WTC11 (cell line): ENCODE measurements at regions not wholly inside any gene's neighbourhood (a gene's known extent, or its start where the extent isn't known, plus 50 kb on each side); places are given as distances from the start of the nearest gene placed in this dataset.

Source experiments
- ATAC-seq: fragments of 200-7000 bp; cut with Tn5 transposase; 2 replicates; pipeline ENCODE4 v1.10.0; 2021; ENCODE audit warnings: mild to moderate bottlenecking, moderate library complexity
- CTCF ChIA-PET: fragments of 300-600 bp; sonication (Branson Sonifier 250); formaldehyde crosslinking; loops from one replicate; lab custom pipeline; 2021; ENCODE audit warnings: antibody characterized with exemption; lab: Charles Lee
- POLR2A ChIA-PET: fragments of 350-600 bp; sonication (Branson Sonifier 250); formaldehyde crosslinking; loops from one replicate; lab custom pipeline; 2021; ENCODE audit warnings: antibody characterized with exemption; lab: Charles Lee
- DNase-seq: peaks from one replicate; pipeline ENCODE4 v3.0.0; 2021; ENCODE audit warnings: low spot score
- H3K27ac Mint-ChIP-seq: 2 replicates; pipeline ENCODE4 v1.8.0; 2021; ENCODE audit warnings: mixed read lengths
- H3K27me3 Mint-ChIP-seq: 2 replicates; pipeline ENCODE4 v1.8.0; 2021; ENCODE audit warnings: low read depth, mild to moderate bottlenecking, moderate library complexity, mixed read lengths
- H3K36me3 Mint-ChIP-seq: 2 replicates; pipeline ENCODE4 v1.8.0; 2021; ENCODE audit warnings: mixed read lengths
- H3K4me1 Mint-ChIP-seq: 2 replicates; pipeline ENCODE4 v1.8.0; 2022; ENCODE audit warnings: mixed read lengths
- H3K4me3 Mint-ChIP-seq: 2 replicates; pipeline ENCODE4 v1.8.0; 2021; ENCODE audit warnings: mild to moderate bottlenecking, moderate library complexity, mixed read lengths
- H3K9me3 Mint-ChIP-seq: 2 replicates; pipeline ENCODE4 v1.8.0; 2021; ENCODE audit warnings: mixed read lengths
- CDX4 ChIP-seq: fragments of 250-450 bp; sonication (Bioruptor Pico); IDR thresholded peaks from 2 replicates; pipeline ENCODE4 v1.9.0; 2021; ENCODE audit warnings: moderate library complexity, mild to moderate bottlenecking, inconsistent platforms, borderline replicate concordance
- ERG ChIP-seq: fragments of 250-450 bp; sonication (Bioruptor Pico); IDR thresholded peaks from 2 replicates; pipeline ENCODE4 v1.8.0; 2021; ENCODE audit warnings: mild to moderate bottlenecking
- FOXK1 ChIP-seq: sonication (generic); formaldehyde crosslinking; IDR thresholded peaks from 2 replicates; pipeline ENCODE4 v1.8.0; 2022; ENCODE audit warnings: mild to moderate bottlenecking, moderate library complexity, missing genetic modification reagents
- FOXP4 ChIP-seq: sonication (generic); formaldehyde crosslinking; IDR thresholded peaks from 2 replicates; pipeline ENCODE4 v1.8.0; 2022; ENCODE audit warnings: mild to moderate bottlenecking, missing genetic modification reagents
- GRHL2 ChIP-seq: fragments of 250-450 bp; sonication (Bioruptor Pico); IDR thresholded peaks from 2 replicates; pipeline ENCODE4 v1.8.0; 2022; ENCODE audit warnings: mild to moderate bottlenecking, moderate library complexity; ENCODE audit not compliant: insufficient replicate concordance, severe bottlenecking
- JAZF1 ChIP-seq: fragments of 250-450 bp; sonication (Bioruptor Pico); IDR thresholded peaks from 2 replicates; pipeline ENCODE4 v1.9.0; 2021; ENCODE audit warnings: moderate library complexity, mild to moderate bottlenecking, inconsistent platforms
- JUN ChIP-seq: sonication (generic); formaldehyde crosslinking; IDR thresholded peaks from 2 replicates; pipeline ENCODE4 v1.8.0; 2023; ENCODE audit warnings: mild to moderate bottlenecking, missing genetic modification reagents
- NFATC4 ChIP-seq: fragments of 250-450 bp; sonication (Bioruptor Pico); IDR thresholded peaks from 2 replicates; pipeline ENCODE4 v1.9.0; 2021; ENCODE audit warnings: mild to moderate bottlenecking
- NFYB ChIP-seq: sonication (generic); formaldehyde crosslinking; conservative IDR thresholded peaks from 2 replicates; pipeline ENCODE4 v1.8.0; 2022; ENCODE audit warnings: low read depth, missing genetic modification reagents
- SMAD4 ChIP-seq: sonication (generic); formaldehyde crosslinking; IDR thresholded peaks from 2 replicates; pipeline ENCODE4 v1.8.0; 2022; ENCODE audit warnings: mild to moderate bottlenecking, missing genetic modification reagents
- SP1 ChIP-seq: sonication (generic); formaldehyde crosslinking; conservative IDR thresholded peaks from 2 replicates; pipeline ENCODE4 v1.8.1; 2022; ENCODE audit warnings: missing genetic modification reagents
- TEAD1 ChIP-seq: sonication (generic); formaldehyde crosslinking; IDR thresholded peaks from 2 replicates; pipeline ENCODE4 v1.8.0; 2022; ENCODE audit warnings: mild to moderate bottlenecking, missing genetic modification reagents
- TP53 ChIP-seq: sonication (generic); formaldehyde crosslinking; IDR thresholded peaks from 2 replicates; pipeline ENCODE4 v1.8.1; 2023; ENCODE audit warnings: mild to moderate bottlenecking, missing genetic modification reagents
- USF1 ChIP-seq: sonication (generic); formaldehyde crosslinking; IDR thresholded peaks from 2 replicates; pipeline ENCODE4 v1.8.0; 2022; ENCODE audit warnings: mild to moderate bottlenecking, missing genetic modification reagents
- ZNF396 ChIP-seq: fragments of 250-450 bp; sonication (Bioruptor Pico); IDR thresholded peaks from 2 replicates; pipeline ENCODE4 v1.8.0; 2021; ENCODE audit warnings: mild to moderate bottlenecking, moderate library complexity, borderline replicate concordance
- ZNF423 ChIP-seq: fragments of 250-450 bp; sonication (Bioruptor Pico); IDR thresholded peaks from 2 replicates; pipeline ENCODE4 v2.1.2; 2022; ENCODE audit warnings: mild to moderate bottlenecking, moderate library complexity
- ZNF671 ChIP-seq: fragments of 250-450 bp; sonication (Bioruptor Pico); IDR thresholded peaks from 2 replicates; pipeline ENCODE4 v1.8.0; 2021; ENCODE audit warnings: mild to moderate bottlenecking
- ZSCAN18 ChIP-seq: fragments of 250-450 bp; sonication (Bioruptor Pico); IDR thresholded peaks from 2 replicates; pipeline ENCODE4 v2.1.2; 2022; ENCODE audit warnings: mild to moderate bottlenecking, moderate library complexity
- TF ChIP-seq, protein P1 (sequence below): sonication (generic); formaldehyde crosslinking; IDR thresholded peaks from 2 replicates; pipeline ENCODE4 v1.8.1; 2023; ENCODE audit warnings: mild to moderate bottlenecking, missing genetic modification reagents
- TF ChIP-seq, protein P2 (sequence below): sonication (generic); formaldehyde crosslinking; IDR thresholded peaks from 2 replicates; pipeline ENCODE4 v1.8.1; 2022; ENCODE audit warnings: mild to moderate bottlenecking, moderate library complexity, missing genetic modification reagents
- TF ChIP-seq, protein P3 (sequence below): sonication (generic); formaldehyde crosslinking; IDR thresholded peaks from 2 replicates; pipeline ENCODE4 v1.8.0; 2022; ENCODE audit warnings: mild to moderate bottlenecking, missing genetic modification reagents
- TF ChIP-seq, protein P4 (sequence below): sonication (generic); formaldehyde crosslinking; IDR thresholded peaks from 2 replicates; pipeline ENCODE4 v1.8.1; 2023; ENCODE audit warnings: mild to moderate bottlenecking, missing genetic modification reagents

- no peak for TF ChIP-seq ZNF396
- no peak for TF ChIP-seq FOXK1
- peak; percentile 52; the same call in 1 of the 2 replicates for TF ChIP-seq FOXP4 (CRISPR knock-in tag)
- TF ChIP-seq TP53, result no peak
- TF ChIP-seq, protein P1, sequence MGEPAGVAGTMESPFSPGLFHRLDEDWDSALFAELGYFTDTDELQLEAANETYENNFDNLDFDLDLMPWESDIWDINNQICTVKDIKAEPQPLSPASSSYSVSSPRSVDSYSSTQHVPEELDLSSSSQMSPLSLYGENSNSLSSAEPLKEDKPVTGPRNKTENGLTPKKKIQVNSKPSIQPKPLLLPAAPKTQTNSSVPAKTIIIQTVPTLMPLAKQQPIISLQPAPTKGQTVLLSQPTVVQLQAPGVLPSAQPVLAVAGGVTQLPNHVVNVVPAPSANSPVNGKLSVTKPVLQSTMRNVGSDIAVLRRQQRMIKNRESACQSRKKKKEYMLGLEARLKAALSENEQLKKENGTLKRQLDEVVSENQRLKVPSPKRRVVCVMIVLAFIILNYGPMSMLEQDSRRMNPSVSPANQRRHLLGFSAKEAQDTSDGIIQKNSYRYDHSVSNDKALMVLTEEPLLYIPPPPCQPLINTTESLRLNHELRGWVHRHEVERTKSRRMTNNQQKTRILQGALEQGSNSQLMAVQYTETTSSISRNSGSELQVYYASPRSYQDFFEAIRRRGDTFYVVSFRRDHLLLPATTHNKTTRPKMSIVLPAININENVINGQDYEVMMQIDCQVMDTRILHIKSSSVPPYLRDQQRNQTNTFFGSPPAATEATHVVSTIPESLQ (CRISPR knock-in tag), result no peak
- TF ChIP-seq, protein P2, sequence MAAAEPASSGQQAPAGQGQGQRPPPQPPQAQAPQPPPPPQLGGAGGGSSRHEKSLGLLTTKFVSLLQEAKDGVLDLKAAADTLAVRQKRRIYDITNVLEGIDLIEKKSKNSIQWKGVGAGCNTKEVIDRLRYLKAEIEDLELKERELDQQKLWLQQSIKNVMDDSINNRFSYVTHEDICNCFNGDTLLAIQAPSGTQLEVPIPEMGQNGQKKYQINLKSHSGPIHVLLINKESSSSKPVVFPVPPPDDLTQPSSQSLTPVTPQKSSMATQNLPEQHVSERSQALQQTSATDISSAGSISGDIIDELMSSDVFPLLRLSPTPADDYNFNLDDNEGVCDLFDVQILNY (CRISPR knock-in tag), result no peak
- TF ChIP-seq ZNF423 (CRISPR knock-in tag), result 0 out of 2 replicates have a peak, but pooled peaks have one; percentile 49
- 0 out of 2 replicates have a peak, but pooled peaks have one; percentile 60 for TF ChIP-seq TEAD1 (CRISPR knock-in tag)
Observed at GRCh38 chr21:19553919-19554615, 1150.5 kb upstream of the TMPRSS15 start (continued).

DNA sequence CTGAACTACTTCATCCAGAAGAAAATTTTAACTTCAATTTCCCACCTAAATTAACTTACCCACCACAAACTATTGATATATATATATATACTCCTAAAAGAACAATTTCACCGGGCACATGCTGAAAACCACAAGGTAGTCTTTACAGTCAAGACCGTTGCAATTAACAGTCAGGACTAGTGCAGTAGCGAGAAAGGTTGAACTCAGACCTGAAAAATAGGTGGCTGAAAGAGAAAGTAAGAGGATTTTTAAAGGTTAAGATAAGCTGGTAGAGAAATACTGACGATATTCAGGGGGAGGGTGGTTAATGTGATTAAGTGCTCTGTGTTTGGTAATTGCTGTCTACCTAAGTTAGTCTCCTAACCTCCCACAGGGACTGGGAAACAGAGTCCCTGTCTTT is 1153.5 kb upstream of the TMPRSS15 start:
- ATAC-seq (no peak), DNase-seq (no peak)
- peaks cover 46% of the 10 kb centered on the region for H3K4me1 Mint-ChIP-seq
- H3K4me3 Mint-ChIP-seq, result no peak overlapping the region
- peaks cover 9% of the 10 kb centered on the region for H3K9me3 Mint-ChIP-seq
- no peak overlapping the region for H3K27ac Mint-ChIP-seq
- H3K27me3 Mint-ChIP-seq, result no peaks in the 10 kb centered on the region
- peaks cover under 1% of the 10 kb centered on the region for H3K36me3 Mint-ChIP-seq
- TF ChIP-seq SP1 (CRISPR knock-in tag) (no peak), SMAD4 (CRISPR knock-in tag) (no peak), NFYB (CRISPR knock-in tag) (no peak), ZSCAN18 (CRISPR knock-in tag) (no peak)
- POLR2A ChIA-PET, result no interaction called here
- CTCF ChIA-PET, result no interaction called here

DNA sequence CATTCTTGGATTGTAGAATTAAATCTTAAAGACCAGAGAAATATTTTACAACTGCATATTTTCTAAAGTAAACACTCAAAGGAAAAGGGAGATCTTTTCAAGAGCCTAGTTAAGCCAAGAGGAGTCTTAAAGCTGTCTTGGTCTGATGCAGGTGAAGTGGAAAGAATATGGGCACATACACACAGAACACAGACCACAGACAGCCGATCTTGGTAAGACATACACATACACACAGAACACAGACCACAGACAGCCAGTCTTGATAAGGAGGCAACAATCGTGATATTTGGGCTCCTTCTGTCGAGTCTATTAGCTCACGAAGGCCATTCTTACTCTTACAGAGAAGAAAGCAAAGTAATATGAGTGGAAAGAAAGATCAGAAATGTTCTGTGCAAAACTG is 1153.9 kb upstream of the TMPRSS15 start:
- no peak overlapping the region for H3K4me3 Mint-ChIP-seq
- ATAC-seq (no peak), DNase-seq (no peak)
- ChIA-PET POLR2A (no interaction called here), CTCF (no interaction called here)
- H3K4me1 Mint-ChIP-seq, result peaks cover 46% of the 10 kb centered on the region
- H3K9me3 Mint-ChIP-seq, result peaks cover 8% of the 10 kb centered on the region; the same call in 1 of the 2 replicates
- no peak overlapping the region for H3K27ac Mint-ChIP-seq
- no peaks in the 10 kb centered on the region for H3K27me3 Mint-ChIP-seq
- no peaks in the 10 kb centered on the region for H3K36me3 Mint-ChIP-seq
- TF ChIP-seq CDX4 (no peak), ERG (CRISPR knock-in tag) (no peak), ZNF423 (CRISPR knock-in tag) (no peak), NFATC4 (CRISPR knock-in tag) (no peak), USF1 (CRISPR knock-in tag) (no peak), GRHL2 (CRISPR knock-in tag) (no peak), JUN (no peak), ZNF671 (CRISPR knock-in tag) (no peak), JAZF1 (CRISPR knock-in tag) (no peak)
- TF ChIP-seq, protein P3, sequence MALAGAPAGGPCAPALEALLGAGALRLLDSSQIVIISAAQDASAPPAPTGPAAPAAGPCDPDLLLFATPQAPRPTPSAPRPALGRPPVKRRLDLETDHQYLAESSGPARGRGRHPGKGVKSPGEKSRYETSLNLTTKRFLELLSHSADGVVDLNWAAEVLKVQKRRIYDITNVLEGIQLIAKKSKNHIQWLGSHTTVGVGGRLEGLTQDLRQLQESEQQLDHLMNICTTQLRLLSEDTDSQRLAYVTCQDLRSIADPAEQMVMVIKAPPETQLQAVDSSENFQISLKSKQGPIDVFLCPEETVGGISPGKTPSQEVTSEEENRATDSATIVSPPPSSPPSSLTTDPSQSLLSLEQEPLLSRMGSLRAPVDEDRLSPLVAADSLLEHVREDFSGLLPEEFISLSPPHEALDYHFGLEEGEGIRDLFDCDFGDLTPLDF (CRISPR knock-in tag), result no peak
- TF ChIP-seq, protein P4, sequence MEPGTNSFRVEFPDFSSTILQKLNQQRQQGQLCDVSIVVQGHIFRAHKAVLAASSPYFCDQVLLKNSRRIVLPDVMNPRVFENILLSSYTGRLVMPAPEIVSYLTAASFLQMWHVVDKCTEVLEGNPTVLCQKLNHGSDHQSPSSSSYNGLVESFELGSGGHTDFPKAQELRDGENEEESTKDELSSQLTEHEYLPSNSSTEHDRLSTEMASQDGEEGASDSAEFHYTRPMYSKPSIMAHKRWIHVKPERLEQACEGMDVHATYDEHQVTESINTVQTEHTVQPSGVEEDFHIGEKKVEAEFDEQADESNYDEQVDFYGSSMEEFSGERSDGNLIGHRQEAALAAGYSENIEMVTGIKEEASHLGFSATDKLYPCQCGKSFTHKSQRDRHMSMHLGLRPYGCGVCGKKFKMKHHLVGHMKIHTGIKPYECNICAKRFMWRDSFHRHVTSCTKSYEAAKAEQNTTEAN (CRISPR knock-in tag), result no peak
